ENCODE measurements at regions not wholly inside any gene's neighbourhood (a gene's known extent, or its start where the extent isn't known, plus 50 kb on each side); places are given as distances from the start of the nearest gene placed in this dataset.

DNA sequence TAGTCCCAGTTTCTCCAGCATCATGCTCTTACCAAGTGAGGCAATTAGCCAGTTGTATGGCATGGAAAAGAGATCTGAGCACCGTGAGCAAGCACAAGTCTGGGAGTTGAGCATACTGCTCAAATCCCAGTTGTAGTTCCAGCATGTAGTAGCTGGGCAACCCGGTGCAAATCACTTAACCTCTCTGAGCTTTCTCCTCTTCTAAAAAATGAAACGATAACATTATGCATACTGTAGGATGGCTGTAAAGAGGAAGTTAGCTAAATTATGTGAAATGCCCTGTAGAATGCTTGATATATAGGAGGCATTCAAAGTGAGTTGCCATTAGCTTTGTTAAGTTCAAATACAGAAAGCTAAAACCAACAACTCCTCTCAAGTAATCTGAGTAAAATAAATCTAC, 164.0 kb upstream of the ZEB2 start:
- H3K4me3 ChIP-seq (ENCODE audit: low read depth, low read length): no peak overlapping the region
- WGBS: 92% methylated on average over 3 of the region's 3 CpGs
- no peak for DNase-seq (ENCODE audit: extremely low spot score)
- no peaks in the 10 kb centered on the region for H3K4me1 ChIP-seq (ENCODE audit: insufficient read depth)
- no peaks in the 10 kb centered on the region for H3K36me3 ChIP-seq (ENCODE audit: insufficient read depth)
- no peak overlapping the region for H3K27ac ChIP-seq (ENCODE audit: low read depth)

- no peak overlapping the region for H3K4me3 ChIP-seq (ENCODE audit: low read depth, low read length)
- H3K36me3 ChIP-seq (ENCODE audit: insufficient read depth): no peaks in the 10 kb centered on the region
- H3K27ac ChIP-seq (ENCODE audit: low read depth): no peak overlapping the region
- no peaks in the 10 kb centered on the region for H3K4me1 ChIP-seq (ENCODE audit: insufficient read depth)
- no peak for DNase-seq (ENCODE audit: extremely low spot score)
- WGBS: 63% methylated on average over 6 of the region's 6 CpGs
Observed at GRCh38 chr2:144683107-144683753, 163.3 kb upstream of the ZEB2 start.

- WGBS: 73% methylated on average over 4 of the region's 4 CpGs
- no peak for DNase-seq (ENCODE audit: extremely low spot score)
Observed at GRCh38 chr2:144682248-144682647, 162.3 kb upstream of the ZEB2 start.

GRCh38 chr2:144681389-144681788, 161.5 kb upstream of the ZEB2 start:
- no peaks in the 10 kb centered on the region for H3K4me1 ChIP-seq (ENCODE audit: insufficient read depth)
- no peak for DNase-seq (ENCODE audit: extremely low spot score)
- H3K4me3 ChIP-seq (ENCODE audit: low read depth, low read length): no peak overlapping the region
- no peak overlapping the region for H3K27ac ChIP-seq (ENCODE audit: low read depth)
- no peaks in the 10 kb centered on the region for H3K36me3 ChIP-seq (ENCODE audit: insufficient read depth)

More at GRCh38 chr2:144682248-144682647, 162.3 kb upstream of the ZEB2 start:
- Histone ChIP-seq H3K4me1 (ENCODE audit: insufficient read depth) (no peaks in the 10 kb centered on the region), H3K36me3 (ENCODE audit: insufficient read depth) (no peaks in the 10 kb centered on the region), H3K27ac (ENCODE audit: low read depth) (no peak overlapping the region), H3K4me3 (ENCODE audit: low read depth, low read length) (no peak overlapping the region)

DNA sequence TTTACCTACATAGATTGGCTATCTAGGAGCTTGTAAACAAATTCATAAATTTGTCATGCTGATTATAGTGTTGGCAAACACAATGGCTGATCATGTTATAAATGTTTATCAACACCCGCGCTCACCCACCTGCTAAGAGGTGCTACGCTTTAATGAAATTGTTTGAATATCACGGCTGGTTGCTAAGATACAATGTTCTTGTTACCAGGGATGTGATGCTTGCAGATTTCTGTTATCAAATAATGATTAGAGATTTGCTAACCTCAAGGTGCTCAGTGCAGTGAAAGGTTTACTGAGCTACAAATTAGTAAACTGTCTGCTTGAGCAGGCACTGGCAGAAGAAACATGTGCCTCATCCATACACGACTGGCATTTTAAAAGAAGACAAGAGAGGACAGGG, 160.0 kb upstream of the ZEB2 start:
- WGBS: 70% methylated on average over 5 of the region's 5 CpGs
- Histone ChIP-seq H3K36me3 (ENCODE audit: insufficient read depth) (no peaks in the 10 kb centered on the region), H3K27ac (ENCODE audit: low read depth) (no peak overlapping the region), H3K4me1 (ENCODE audit: insufficient read depth) (no peaks in the 10 kb centered on the region), H3K4me3 (ENCODE audit: low read depth, low read length) (no peak overlapping the region)
- no peak for DNase-seq (ENCODE audit: extremely low spot score)

- no peak for DNase-seq (ENCODE audit: extremely low spot score)
- Histone ChIP-seq H3K27ac (ENCODE audit: low read depth) (no peak overlapping the region), H3K4me3 (ENCODE audit: low read depth, low read length) (no peak overlapping the region), H3K36me3 (ENCODE audit: insufficient read depth) (no peaks in the 10 kb centered on the region), H3K4me1 (ENCODE audit: insufficient read depth) (no peaks in the 10 kb centered on the region)
- 96% methylated on average over 1 of the region's 1 CpG for WGBS
Observed at GRCh38 chr2:144678736-144679135, 158.8 kb upstream of the ZEB2 start.

DNA sequence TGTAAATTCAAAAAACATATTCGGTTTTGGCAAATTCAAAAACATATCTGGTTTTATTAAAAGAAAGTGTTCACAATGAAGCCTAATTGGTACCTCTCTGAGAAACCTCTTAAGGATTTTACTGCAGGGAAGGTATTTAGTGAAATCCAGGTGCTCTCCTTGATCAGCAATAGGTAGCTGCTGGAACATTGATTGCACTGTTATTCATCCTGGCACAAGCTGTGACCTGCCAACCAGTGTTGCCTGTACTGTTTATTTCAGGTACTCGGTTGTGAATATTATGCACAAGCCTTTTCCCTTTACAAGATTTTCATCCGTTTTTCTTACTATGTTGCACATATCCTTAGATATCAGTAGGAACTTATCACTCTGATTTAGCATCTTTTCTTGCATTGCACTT, 155.8 kb upstream of the ZEB2 start:
- H3K27ac ChIP-seq (ENCODE audit: low read depth): no peak overlapping the region
- DNase-seq (ENCODE audit: extremely low spot score): no peak
- H3K4me3 ChIP-seq (ENCODE audit: low read depth, low read length): no peak overlapping the region
- no peaks in the 10 kb centered on the region for H3K4me1 ChIP-seq (ENCODE audit: insufficient read depth)
- H3K36me3 ChIP-seq (ENCODE audit: insufficient read depth): no peaks in the 10 kb centered on the region
- WGBS: 85% methylated on average over 3 of the region's 3 CpGs

- WGBS: 98% methylated on average over 3 of the region's 3 CpGs
- Histone ChIP-seq H3K27ac (ENCODE audit: low read depth) (no peak overlapping the region), H3K36me3 (ENCODE audit: insufficient read depth) (no peaks in the 10 kb centered on the region), H3K4me3 (ENCODE audit: low read depth, low read length) (no peak overlapping the region), H3K4me1 (ENCODE audit: insufficient read depth) (no peaks in the 10 kb centered on the region)
- DNase-seq (ENCODE audit: extremely low spot score): no peak
Observed at GRCh38 chr2:144675331-144675730, 155.4 kb upstream of the ZEB2 start.

DNA sequence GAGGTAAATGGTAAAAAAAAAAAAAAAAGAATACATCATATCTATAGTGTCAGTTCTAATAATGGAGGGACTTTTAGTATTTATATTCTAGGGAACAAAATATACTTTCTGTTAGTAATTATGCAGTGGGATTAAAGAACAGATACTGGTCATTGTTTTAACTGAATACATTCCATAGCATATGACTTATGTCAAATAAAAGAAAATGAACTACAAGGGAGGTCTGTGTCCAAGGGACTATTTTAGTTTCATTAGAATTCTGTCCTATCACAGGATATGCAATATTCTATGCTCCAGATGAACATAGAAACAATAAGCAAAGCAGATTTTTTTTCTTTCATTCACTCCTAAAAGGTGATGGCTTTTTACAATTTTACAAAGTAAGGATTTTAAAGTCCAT, 154.2 kb upstream of the ZEB2 start:
- no peak overlapping the region for H3K4me3 ChIP-seq (ENCODE audit: low read depth, low read length)
- no peaks in the 10 kb centered on the region for H3K36me3 ChIP-seq (ENCODE audit: insufficient read depth)
- no peaks in the 10 kb centered on the region for H3K4me1 ChIP-seq (ENCODE audit: insufficient read depth)
- no peak overlapping the region for H3K27ac ChIP-seq (ENCODE audit: low read depth)
- DNase-seq (ENCODE audit: extremely low spot score): no peak

- Histone ChIP-seq H3K27ac (ENCODE audit: low read depth) (no peak overlapping the region), H3K36me3 (ENCODE audit: insufficient read depth) (no peaks in the 10 kb centered on the region), H3K4me3 (ENCODE audit: low read depth, low read length) (no peak overlapping the region), H3K4me1 (ENCODE audit: insufficient read depth) (no peaks in the 10 kb centered on the region)
- DNase-seq (ENCODE audit: extremely low spot score): no peak
- 65% methylated on average over 3 of the region's 3 CpGs for WGBS
Observed at GRCh38 chr2:144673456-144673855, 153.5 kb upstream of the ZEB2 start.

- no peak for DNase-seq (ENCODE audit: extremely low spot score)
- no peaks in the 10 kb centered on the region for H3K4me1 ChIP-seq (ENCODE audit: insufficient read depth)
- no peak overlapping the region for H3K4me3 ChIP-seq (ENCODE audit: low read depth, low read length)
- no peaks in the 10 kb centered on the region for H3K36me3 ChIP-seq (ENCODE audit: insufficient read depth)
- H3K27ac ChIP-seq (ENCODE audit: low read depth): no peak overlapping the region
- 95% methylated on average over 4 of the region's 4 CpGs for WGBS
Observed at GRCh38 chr2:144671695-144672455, 152.0 kb upstream of the ZEB2 start.

DNA sequence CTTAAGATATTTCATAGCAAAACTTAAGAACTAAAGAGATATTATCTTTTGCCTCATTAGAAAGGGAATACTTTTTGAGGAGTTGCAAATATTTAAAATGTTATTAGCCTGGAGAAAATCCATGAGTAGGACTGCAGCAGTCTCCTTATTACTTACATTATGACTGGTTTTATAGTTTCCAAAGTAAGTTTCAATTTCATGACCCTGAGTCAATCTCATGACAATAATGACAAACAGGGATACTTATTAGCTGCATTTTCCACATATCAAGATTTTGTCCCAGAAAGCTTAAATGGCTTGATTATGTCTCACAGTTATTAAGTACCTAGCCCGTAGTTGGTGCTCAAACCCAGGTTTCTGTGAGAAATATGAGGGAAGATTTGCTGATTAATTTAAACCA, 150.8 kb upstream of the ZEB2 start:
- 99% methylated on average over 1 of the region's 1 CpG for WGBS
- DNase-seq (ENCODE audit: extremely low spot score): no peak
- Histone ChIP-seq H3K27ac (ENCODE audit: low read depth) (no peak overlapping the region), H3K4me3 (ENCODE audit: low read depth, low read length) (no peak overlapping the region), H3K4me1 (ENCODE audit: insufficient read depth) (no peaks in the 10 kb centered on the region), H3K36me3 (ENCODE audit: insufficient read depth) (no peaks in the 10 kb centered on the region)

- H3K27ac ChIP-seq (ENCODE audit: low read depth): no peak overlapping the region
Observed at GRCh38 chr2:144670080-144670479, 150.2 kb upstream of the ZEB2 start.

GRCh38 chr2:144669196-144669987, 149.5 kb upstream of the ZEB2 start:
- H3K4me1 ChIP-seq (ENCODE audit: insufficient read depth): no peaks in the 10 kb centered on the region
- H3K36me3 ChIP-seq (ENCODE audit: insufficient read depth): no peaks in the 10 kb centered on the region
- 82% methylated on average over 7 of the region's 7 CpGs for WGBS
- DNase-seq (ENCODE audit: extremely low spot score): no peak
- no peak overlapping the region for H3K4me3 ChIP-seq (ENCODE audit: low read depth, low read length)
- H3K27ac ChIP-seq (ENCODE audit: low read depth): no peak overlapping the region

More at GRCh38 chr2:144670080-144670479, 150.2 kb upstream of the ZEB2 start:
- no peak for DNase-seq (ENCODE audit: extremely low spot score)
- Histone ChIP-seq H3K36me3 (ENCODE audit: insufficient read depth) (no peaks in the 10 kb centered on the region), H3K4me1 (ENCODE audit: insufficient read depth) (no peaks in the 10 kb centered on the region), H3K4me3 (ENCODE audit: low read depth, low read length) (no peak overlapping the region)
- WGBS: 95% methylated on average over 2 of the region's 2 CpGs
